ENCODE measurements at regions not wholly inside any gene's neighbourhood (a gene's known extent, or its start where the extent isn't known, plus 50 kb on each side); places are given as distances from the start of the nearest gene placed in this dataset.

- no peak for DNase-seq (ENCODE audit: low read depth)
- in situ Hi-C loops (cut with HindIII; ENCODE audit: low pct_unique_long_range_greater_than_20kb, low sequenced_read_pairs) = no loop called here
Measured at GRCh38 chr5:53200306-53200705, 90.7 kb upstream of the MOCS2 start.

GRCh38 chr5:53201746-53202145 lies 92.2 kb upstream of the MOCS2 start:
- no peak for DNase-seq (ENCODE audit: low read depth)
- in situ Hi-C loops (cut with HindIII; ENCODE audit: low pct_unique_long_range_greater_than_20kb, low sequenced_read_pairs) = no loop called here

- DNase-seq (ENCODE audit: low read depth) = no peak
- in situ Hi-C loops (cut with HindIII; ENCODE audit: low pct_unique_long_range_greater_than_20kb, low sequenced_read_pairs) = no loop called here
Measured at GRCh38 chr5:53206562-53206961, 97.0 kb upstream of the MOCS2 start.

GRCh38 chr5:53211799-53212198 lies 102.2 kb upstream of the MOCS2 start:
- no peak for DNase-seq (ENCODE audit: low read depth)
- in situ Hi-C loops (cut with HindIII; ENCODE audit: low pct_unique_long_range_greater_than_20kb, low sequenced_read_pairs) = no loop called here

- in situ Hi-C loops (cut with HindIII; ENCODE audit: low pct_unique_long_range_greater_than_20kb, low sequenced_read_pairs) = no loop called here
- no peak for DNase-seq (ENCODE audit: low read depth)
Measured at GRCh38 chr5:53219174-53219573, 109.6 kb upstream of the MOCS2 start.

GRCh38 chr5:53219610-53220009 lies 110.1 kb upstream of the MOCS2 start:
- no peak for DNase-seq (ENCODE audit: low read depth)
- in situ Hi-C loops (cut with HindIII; ENCODE audit: low pct_unique_long_range_greater_than_20kb, low sequenced_read_pairs) = no loop called here

- in situ Hi-C loops (cut with HindIII; ENCODE audit: low pct_unique_long_range_greater_than_20kb, low sequenced_read_pairs) = no loop called here
- DNase-seq (ENCODE audit: low read depth) = no peak
Measured at GRCh38 chr5:53233645-53234405, 124.3 kb upstream of the MOCS2 start.

- no peak for DNase-seq (ENCODE audit: low read depth)
- in situ Hi-C loops (cut with HindIII; ENCODE audit: low pct_unique_long_range_greater_than_20kb, low sequenced_read_pairs) = no loop called here
Measured at GRCh38 chr5:53236683-53237082, 127.1 kb upstream of the MOCS2 start.

- in situ Hi-C loops (cut with HindIII; ENCODE audit: low pct_unique_long_range_greater_than_20kb, low sequenced_read_pairs) = no loop called here
- no peak for DNase-seq (ENCODE audit: low read depth)
Measured at GRCh38 chr5:53237876-53238275, 128.3 kb upstream of the MOCS2 start.

- DNase-seq (ENCODE audit: low read depth) = no peak
- in situ Hi-C loops (cut with HindIII; ENCODE audit: low pct_unique_long_range_greater_than_20kb, low sequenced_read_pairs) = no loop called here
Measured at GRCh38 chr5:53239301-53239990, 129.9 kb upstream of the MOCS2 start.

GRCh38 chr5:53240661-53241060 lies 131.1 kb upstream of the MOCS2 start:
- DNase-seq (ENCODE audit: low read depth) = no peak
- in situ Hi-C loops (cut with HindIII; ENCODE audit: low pct_unique_long_range_greater_than_20kb, low sequenced_read_pairs) = no loop called here

- in situ Hi-C loops (cut with HindIII; ENCODE audit: low pct_unique_long_range_greater_than_20kb, low sequenced_read_pairs) = no loop called here
- DNase-seq (ENCODE audit: low read depth) = no peak
Measured at GRCh38 chr5:53241572-53241971, 132.0 kb upstream of the MOCS2 start.

- in situ Hi-C loops (cut with HindIII; ENCODE audit: low pct_unique_long_range_greater_than_20kb, low sequenced_read_pairs) = no loop called here
- no peak for DNase-seq (ENCODE audit: low read depth)
Measured at GRCh38 chr5:53243403-53243802, 133.8 kb upstream of the MOCS2 start.

GRCh38 chr5:53246042-53246836 lies 136.7 kb upstream of the MOCS2 start:
- DNase-seq (ENCODE audit: low read depth) = no peak

GRCh38 chr5:53249529-53250200 lies 140.1 kb upstream of the MOCS2 start:
- DNase-seq (ENCODE audit: low read depth) = no peak
- in situ Hi-C loops (cut with HindIII; ENCODE audit: low pct_unique_long_range_greater_than_20kb, low sequenced_read_pairs) = no loop called here

More at GRCh38 chr5:53246042-53246836, 136.7 kb upstream of the MOCS2 start:
- in situ Hi-C loops (cut with HindIII; ENCODE audit: low pct_unique_long_range_greater_than_20kb, low sequenced_read_pairs) = no loop called here

- DNase-seq (ENCODE audit: low read depth) = no peak
- in situ Hi-C loops (cut with HindIII; ENCODE audit: low pct_unique_long_range_greater_than_20kb, low sequenced_read_pairs) = no loop called here
Measured at GRCh38 chr5:53250201-53250550, 140.6 kb upstream of the MOCS2 start.

GRCh38 chr5:53253421-53253871 lies 143.9 kb upstream of the MOCS2 start:
- in situ Hi-C loops (cut with HindIII; ENCODE audit: low pct_unique_long_range_greater_than_20kb, low sequenced_read_pairs) = no loop called here

GRCh38 chr5:53256746-53257145 lies 147.2 kb upstream of the MOCS2 start:
- no peak for DNase-seq (ENCODE audit: low read depth)

More at GRCh38 chr5:53253421-53253871, 143.9 kb upstream of the MOCS2 start:
- no peak for DNase-seq (ENCODE audit: low read depth)

More at GRCh38 chr5:53256746-53257145, 147.2 kb upstream of the MOCS2 start:
- in situ Hi-C loops (cut with HindIII; ENCODE audit: low pct_unique_long_range_greater_than_20kb, low sequenced_read_pairs) = no loop called here
